GM12865 (cell line): ENCODE measurements at regions not wholly inside any gene's neighbourhood (a gene's known extent, or its start where the extent isn't known, plus 50 kb on each side); places are given as distances from the start of the nearest gene placed in this dataset.

Experiments used
- DNase-seq: peaks from one replicate; pipeline ENCODE4 v3.0.0; 2010; ENCODE audit warnings: low read depth
- H3K4me3 ChIP-seq: 2 replicates; pipeline ENCODE4 v1.5.1; 2011; ENCODE audit warnings: mild to moderate bottlenecking, low read depth, low read length, control low read depth
- TF ChIP-seq, protein P1 (sequence below): IDR thresholded peaks from 2 replicates; pipeline ENCODE4 v1.5.1; 2011; ENCODE audit warnings: low read length, control low read depth, low read depth, inconsistent platforms; ENCODE audit not compliant: insufficient read depth; ENCODE audit errors: missing control alignments

DNA sequence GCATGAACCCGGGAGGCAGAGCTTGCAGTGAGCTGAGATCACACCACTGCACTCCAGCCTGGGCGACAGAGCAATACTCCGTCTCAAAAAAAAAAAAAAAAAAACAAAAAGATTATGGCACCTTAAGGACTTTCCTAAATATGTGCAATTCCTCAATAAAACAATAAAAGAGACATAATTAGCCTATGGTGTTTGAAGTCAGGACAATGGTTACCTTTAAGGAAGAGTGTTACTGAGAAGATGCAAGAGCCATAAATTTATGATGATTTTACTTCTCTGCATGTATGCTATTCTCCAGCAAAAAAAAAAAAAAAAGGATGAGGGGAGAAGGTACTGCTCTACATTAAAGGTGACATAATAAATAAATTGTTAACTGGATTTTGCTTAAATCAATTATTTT is 208.2 kb upstream of the STK17B start:
- no peak for DNase-seq
- H3K4me3 ChIP-seq: no peak overlapping the region
- TF ChIP-seq, protein P1, sequence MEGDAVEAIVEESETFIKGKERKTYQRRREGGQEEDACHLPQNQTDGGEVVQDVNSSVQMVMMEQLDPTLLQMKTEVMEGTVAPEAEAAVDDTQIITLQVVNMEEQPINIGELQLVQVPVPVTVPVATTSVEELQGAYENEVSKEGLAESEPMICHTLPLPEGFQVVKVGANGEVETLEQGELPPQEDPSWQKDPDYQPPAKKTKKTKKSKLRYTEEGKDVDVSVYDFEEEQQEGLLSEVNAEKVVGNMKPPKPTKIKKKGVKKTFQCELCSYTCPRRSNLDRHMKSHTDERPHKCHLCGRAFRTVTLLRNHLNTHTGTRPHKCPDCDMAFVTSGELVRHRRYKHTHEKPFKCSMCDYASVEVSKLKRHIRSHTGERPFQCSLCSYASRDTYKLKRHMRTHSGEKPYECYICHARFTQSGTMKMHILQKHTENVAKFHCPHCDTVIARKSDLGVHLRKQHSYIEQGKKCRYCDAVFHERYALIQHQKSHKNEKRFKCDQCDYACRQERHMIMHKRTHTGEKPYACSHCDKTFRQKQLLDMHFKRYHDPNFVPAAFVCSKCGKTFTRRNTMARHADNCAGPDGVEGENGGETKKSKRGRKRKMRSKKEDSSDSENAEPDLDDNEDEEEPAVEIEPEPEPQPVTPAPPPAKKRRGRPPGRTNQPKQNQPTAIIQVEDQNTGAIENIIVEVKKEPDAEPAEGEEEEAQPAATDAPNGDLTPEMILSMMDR: no peak

DNA sequence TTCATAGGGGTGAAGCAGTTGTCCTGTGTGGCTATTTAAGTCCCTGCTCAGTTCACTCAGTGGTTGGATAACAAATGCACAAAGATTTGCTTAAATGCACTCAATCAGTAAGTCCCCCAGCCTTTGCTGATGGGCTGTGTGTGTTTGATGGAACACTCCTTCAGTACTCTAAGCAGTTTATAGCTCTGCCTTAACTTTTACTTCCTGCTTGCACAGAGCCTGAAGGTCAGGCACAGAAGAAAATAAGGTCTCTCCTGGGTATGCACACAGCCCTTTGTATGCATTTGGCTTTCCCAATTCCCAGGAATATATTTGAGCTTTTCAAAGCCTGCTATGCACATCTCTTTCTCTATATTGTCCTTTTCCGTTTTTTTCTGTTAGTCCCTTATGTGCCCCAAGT is 208.7 kb upstream of the STK17B start:
- TF ChIP-seq, protein P1: no peak
- no peak overlapping the region for H3K4me3 ChIP-seq
- DNase-seq: peak; percentile 37

DNA sequence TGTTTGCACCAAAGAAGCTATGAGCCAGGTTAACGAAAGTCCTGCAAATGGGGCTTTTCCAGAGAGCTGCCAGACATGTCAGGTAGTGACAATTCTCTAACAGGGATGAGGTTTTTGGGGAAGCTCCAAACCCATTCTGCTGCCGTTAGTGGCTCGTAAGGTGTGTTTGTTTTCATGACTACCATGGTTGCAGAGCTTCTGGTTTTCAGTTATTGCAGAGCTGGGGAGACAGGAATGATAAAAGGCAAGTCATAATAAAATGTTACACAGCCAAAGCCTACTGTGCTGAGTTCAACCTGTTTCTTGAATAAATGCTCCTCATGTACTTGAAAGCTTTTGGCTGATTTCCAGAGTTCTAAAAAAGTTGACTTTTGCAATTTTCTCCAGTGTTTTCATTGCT is 209.2 kb upstream of the STK17B start:
- DNase-seq: no peak
- H3K4me3 ChIP-seq: no peak overlapping the region
- TF ChIP-seq, protein P1: no peak

DNA sequence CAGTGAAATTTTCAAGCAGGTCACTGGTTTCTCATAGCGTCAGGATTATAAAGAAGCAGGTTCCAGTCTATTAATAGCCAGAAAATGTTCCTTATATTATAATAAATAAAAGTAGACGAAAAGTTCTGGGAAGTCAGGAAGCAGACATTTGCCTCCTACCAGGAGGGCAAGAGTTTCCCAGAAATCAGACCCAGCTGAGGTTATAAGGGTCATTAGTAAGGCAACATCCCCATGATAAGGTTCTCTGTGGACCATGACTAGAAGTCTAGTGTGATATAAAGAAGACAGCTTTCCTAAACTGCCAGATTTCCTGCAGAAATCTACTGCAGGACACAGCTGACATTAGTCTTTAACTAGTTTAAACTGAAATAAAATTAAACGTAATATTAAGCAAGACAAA is 210.1 kb upstream of the STK17B start:
- no peak overlapping the region for H3K4me3 ChIP-seq
- no peak for DNase-seq
- TF ChIP-seq, protein P1: no peak

DNA sequence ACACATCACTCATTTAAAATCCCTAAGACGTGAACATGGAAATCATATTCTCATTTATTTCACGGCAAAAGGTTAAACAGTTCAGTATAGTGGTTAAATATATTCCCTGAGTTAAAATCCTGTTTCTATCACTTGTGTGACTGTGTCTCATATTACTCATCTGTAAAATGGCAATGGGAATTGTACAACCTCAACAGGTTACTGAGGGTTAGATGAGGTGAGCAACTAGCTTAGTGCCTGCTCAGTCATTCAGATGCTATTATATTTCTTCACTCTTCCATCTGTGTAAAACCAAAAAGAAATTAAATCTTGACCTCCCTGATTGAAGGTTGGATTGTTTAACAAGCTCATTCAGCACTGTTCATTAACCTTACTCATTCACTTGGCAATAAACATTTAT is 212.4 kb upstream of the STK17B start:
- TF ChIP-seq, protein P1: no peak
- DNase-seq: no peak
- H3K4me3 ChIP-seq: no peak overlapping the region

DNA sequence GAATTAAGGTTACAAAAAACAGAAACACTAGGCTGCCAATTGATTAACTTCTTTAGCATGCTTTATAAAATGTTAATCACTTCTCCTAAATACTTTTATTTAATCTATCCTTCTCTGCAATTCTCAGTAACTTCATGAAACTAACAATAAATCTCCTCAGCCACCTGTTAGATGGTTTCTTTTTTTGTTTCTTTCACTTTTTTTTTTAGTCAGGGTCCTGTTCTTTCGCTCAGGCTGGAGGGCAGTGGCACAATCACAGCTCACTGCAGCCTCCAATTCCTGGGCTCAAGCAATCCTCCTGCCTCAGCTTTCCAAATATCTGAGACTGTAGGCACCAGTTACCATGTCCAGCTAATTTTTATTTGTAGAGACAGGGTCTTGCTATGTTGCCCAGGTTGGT is 213.4 kb upstream of the STK17B start:
- H3K4me3 ChIP-seq: no peak overlapping the region
- TF ChIP-seq, protein P1: no peak
- no peak for DNase-seq

DNA sequence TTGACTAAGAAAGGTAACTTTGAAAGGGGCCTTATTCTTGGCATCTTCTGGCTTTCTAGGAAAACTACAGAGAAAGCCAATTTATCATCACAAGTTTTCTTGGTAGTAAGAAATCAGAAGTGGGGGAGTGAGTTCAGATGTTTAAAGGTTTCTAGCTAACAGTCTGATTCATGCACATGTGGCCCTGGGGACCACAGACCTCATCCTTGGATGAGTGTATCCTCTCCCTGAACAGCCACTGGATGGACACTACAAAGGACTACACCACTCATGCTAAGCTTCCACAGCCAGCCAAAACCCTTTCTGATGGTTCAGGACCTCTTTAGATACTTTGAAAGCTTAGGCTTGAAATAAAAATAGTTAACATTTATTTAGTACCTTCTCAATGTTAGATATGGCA is 218.3 kb upstream of the STK17B start:
- no peak for DNase-seq
- no peak overlapping the region for H3K4me3 ChIP-seq
- TF ChIP-seq, protein P1: no peak
